D721Med (cell line): ENCODE measurements at regions not wholly inside any gene's neighbourhood (a gene's known extent, or its start where the extent isn't known, plus 50 kb on each side); places are given as distances from the start of the nearest gene placed in this dataset.

ENCODE experiments used
- DNase-seq: peaks from one replicate; pipeline ENCODE4 v3.0.0; 2011; ENCODE audit warnings: low spot score; ENCODE audit not compliant: insufficient read length
- FAIRE-seq: peaks from 2 replicates; lab custom pipeline; 2011; peaks lifted over from hg19 to GRCh38; lab: Jason Lieb, UNC
- CTCF ChIP-seq: IDR thresholded peaks from 2 replicates; pipeline ENCODE4 v1.5.1; 2012; ENCODE audit warnings: mild to moderate bottlenecking, control low read depth; ENCODE audit not compliant: insufficient read depth; ENCODE audit errors: missing control alignments

GRCh38 chr6:100237821-100238220 lies 226.9 kb downstream of the SIM1 start:
- TF ChIP-seq CTCF, result no peak
- no peak for DNase-seq
- FAIRE-seq, result no peak

- DNase-seq, result no peak
- no peak for FAIRE-seq
- no peak for TF ChIP-seq CTCF
Observed at GRCh38 chr6:100236389-100236788, 228.3 kb downstream of the SIM1 start.

GRCh38 chr6:100235631-100236030 lies 229.1 kb downstream of the SIM1 start:
- no peak for TF ChIP-seq CTCF
- no peak for FAIRE-seq

GRCh38 chr6:100234625-100235024 lies 230.1 kb downstream of the SIM1 start:
- DNase-seq (no peak), FAIRE-seq (no peak)
- TF ChIP-seq CTCF, result no peak

More at GRCh38 chr6:100235631-100236030, 229.1 kb downstream of the SIM1 start:
- no peak for DNase-seq

- no peak for DNase-seq
- TF ChIP-seq CTCF, result no peak
- FAIRE-seq, result no peak
Observed at GRCh38 chr6:100232781-100233573, 231.7 kb downstream of the SIM1 start.

- DNase-seq (no peak), FAIRE-seq (no peak)
Observed at GRCh38 chr6:100230953-100231316, 233.8 kb downstream of the SIM1 start.

More at GRCh38 chr6:100230953-100231316, 233.8 kb downstream of the SIM1 start:
- no peak for TF ChIP-seq CTCF
